ENCODE measurements at regions not wholly inside any gene's neighbourhood (a gene's known extent, or its start where the extent isn't known, plus 50 kb on each side); places are given as distances from the start of the nearest gene placed in this dataset.

DNA sequence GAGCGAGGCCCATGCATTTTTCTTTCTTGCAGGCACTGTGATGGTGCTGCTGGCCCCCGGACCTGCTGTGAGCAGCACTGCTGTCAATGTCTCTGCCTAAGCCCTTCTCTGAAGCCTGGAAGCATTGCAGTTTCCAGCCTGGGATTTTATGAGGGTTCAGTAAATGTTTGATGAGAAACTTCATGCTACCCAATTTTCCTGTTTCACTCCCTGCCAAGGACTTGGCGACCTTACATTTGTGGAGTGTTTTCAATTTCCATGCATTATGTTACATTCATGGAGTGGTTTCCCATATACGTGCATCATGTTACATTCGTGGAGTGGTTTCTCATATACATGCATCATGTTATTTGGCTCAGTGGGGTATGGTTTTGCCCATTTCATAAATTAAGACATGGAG is 90.7 kb upstream of the PTCH1 start:
- H3F3A ChIP-seq (replicated peaks; ENCODE audit: low read depth): no peaks in the 10 kb centered on the region
- no peaks in the 10 kb centered on the region for H3K36me3 ChIP-seq (ENCODE audit: insufficient read depth)
- H4K20me1 ChIP-seq (replicated peaks; ENCODE audit: insufficient read depth): no peaks in the 10 kb centered on the region
- no peaks in the 10 kb centered on the region; the same call in 2 of the 3 replicates for H3K9me3 Mint-ChIP-seq
- H3K27ac Mint-ChIP-seq: no peak overlapping the region
- no peak overlapping the region for H3K4me3 Mint-ChIP-seq
- TF ChIP-seq, protein P1, sequence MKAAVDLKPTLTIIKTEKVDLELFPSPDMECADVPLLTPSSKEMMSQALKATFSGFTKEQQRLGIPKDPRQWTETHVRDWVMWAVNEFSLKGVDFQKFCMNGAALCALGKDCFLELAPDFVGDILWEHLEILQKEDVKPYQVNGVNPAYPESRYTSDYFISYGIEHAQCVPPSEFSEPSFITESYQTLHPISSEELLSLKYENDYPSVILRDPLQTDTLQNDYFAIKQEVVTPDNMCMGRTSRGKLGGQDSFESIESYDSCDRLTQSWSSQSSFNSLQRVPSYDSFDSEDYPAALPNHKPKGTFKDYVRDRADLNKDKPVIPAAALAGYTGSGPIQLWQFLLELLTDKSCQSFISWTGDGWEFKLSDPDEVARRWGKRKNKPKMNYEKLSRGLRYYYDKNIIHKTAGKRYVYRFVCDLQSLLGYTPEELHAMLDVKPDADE (IDR thresholded peaks at IDR 0.05): no peak
- TF ChIP-seq, protein P2, sequence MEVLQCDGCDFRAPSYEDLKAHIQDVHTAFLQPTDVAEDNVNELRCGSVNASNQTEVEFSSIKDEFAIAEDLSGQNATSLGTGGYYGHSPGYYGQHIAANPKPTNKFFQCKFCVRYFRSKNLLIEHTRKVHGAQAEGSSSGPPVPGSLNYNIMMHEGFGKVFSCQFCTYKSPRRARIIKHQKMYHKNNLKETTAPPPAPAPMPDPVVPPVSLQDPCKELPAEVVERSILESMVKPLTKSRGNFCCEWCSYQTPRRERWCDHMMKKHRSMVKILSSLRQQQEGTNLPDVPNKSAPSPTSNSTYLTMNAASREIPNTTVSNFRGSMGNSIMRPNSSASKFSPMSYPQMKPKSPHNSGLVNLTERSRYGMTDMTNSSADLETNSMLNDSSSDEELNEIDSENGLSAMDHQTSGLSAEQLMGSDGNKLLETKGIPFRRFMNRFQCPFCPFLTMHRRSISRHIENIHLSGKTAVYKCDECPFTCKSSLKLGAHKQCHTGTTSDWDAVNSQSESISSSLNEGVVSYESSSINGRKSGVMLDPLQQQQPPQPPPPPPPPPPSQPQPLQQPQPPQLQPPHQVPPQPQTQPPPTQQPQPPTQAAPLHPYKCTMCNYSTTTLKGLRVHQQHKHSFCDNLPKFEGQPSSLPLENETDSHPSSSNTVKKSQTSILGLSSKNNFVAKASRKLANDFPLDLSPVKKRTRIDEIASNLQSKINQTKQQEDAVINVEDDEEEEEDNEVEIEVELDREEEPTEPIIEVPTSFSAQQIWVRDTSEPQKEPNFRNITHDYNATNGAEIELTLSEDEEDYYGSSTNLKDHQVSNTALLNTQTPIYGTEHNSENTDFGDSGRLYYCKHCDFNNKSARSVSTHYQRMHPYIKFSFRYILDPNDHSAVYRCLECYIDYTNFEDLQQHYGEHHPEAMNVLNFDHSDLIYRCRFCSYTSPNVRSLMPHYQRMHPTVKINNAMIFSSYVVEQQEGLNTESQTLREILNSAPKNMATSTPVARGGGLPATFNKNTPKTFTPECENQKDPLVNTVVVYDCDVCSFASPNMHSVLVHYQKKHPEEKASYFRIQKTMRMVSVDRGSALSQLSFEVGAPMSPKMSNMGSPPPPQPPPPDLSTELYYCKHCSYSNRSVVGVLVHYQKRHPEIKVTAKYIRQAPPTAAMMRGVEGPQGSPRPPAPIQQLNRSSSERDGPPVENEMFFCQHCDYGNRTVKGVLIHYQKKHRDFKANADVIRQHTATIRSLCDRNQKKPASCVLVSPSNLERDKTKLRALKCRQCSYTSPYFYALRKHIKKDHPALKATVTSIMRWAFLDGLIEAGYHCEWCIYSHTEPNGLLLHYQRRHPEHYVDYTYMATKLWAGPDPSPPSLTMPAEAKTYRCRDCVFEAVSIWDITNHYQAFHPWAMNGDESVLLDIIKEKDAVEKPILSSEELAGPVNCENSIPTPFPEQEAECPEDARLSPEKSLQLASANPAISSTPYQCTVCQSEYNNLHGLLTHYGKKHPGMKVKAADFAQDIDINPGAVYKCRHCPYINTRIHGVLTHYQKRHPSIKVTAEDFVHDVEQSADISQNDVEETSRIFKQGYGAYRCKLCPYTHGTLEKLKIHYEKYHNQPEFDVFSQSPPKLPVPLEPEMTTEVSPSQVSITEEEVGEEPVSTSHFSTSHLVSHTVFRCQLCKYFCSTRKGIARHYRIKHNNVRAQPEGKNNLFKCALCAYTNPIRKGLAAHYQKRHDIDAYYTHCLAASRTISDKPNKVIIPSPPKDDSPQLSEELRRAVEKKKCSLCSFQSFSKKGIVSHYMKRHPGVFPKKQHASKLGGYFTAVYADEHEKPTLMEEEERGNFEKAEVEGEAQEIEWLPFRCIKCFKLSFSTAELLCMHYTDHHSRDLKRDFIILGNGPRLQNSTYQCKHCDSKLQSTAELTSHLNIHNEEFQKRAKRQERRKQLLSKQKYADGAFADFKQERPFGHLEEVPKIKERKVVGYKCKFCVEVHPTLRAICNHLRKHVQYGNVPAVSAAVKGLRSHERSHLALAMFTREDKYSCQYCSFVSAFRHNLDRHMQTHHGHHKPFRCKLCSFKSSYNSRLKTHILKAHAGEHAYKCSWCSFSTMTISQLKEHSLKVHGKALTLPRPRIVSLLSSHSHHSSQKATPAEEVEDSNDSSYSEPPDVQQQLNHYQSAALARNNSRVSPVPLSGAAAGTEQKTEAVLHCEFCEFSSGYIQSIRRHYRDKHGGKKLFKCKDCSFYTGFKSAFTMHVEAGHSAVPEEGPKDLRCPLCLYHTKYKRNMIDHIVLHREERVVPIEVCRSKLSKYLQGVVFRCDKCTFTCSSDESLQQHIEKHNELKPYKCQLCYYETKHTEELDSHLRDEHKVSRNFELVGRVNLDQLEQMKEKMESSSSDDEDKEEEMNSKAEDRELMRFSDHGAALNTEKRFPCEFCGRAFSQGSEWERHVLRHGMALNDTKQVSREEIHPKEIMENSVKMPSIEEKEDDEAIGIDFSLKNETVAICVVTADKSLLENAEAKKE (CRISPR knock-in tag; IDR thresholded peaks at IDR 0.05): no peak
- TF ChIP-seq, protein P3, sequence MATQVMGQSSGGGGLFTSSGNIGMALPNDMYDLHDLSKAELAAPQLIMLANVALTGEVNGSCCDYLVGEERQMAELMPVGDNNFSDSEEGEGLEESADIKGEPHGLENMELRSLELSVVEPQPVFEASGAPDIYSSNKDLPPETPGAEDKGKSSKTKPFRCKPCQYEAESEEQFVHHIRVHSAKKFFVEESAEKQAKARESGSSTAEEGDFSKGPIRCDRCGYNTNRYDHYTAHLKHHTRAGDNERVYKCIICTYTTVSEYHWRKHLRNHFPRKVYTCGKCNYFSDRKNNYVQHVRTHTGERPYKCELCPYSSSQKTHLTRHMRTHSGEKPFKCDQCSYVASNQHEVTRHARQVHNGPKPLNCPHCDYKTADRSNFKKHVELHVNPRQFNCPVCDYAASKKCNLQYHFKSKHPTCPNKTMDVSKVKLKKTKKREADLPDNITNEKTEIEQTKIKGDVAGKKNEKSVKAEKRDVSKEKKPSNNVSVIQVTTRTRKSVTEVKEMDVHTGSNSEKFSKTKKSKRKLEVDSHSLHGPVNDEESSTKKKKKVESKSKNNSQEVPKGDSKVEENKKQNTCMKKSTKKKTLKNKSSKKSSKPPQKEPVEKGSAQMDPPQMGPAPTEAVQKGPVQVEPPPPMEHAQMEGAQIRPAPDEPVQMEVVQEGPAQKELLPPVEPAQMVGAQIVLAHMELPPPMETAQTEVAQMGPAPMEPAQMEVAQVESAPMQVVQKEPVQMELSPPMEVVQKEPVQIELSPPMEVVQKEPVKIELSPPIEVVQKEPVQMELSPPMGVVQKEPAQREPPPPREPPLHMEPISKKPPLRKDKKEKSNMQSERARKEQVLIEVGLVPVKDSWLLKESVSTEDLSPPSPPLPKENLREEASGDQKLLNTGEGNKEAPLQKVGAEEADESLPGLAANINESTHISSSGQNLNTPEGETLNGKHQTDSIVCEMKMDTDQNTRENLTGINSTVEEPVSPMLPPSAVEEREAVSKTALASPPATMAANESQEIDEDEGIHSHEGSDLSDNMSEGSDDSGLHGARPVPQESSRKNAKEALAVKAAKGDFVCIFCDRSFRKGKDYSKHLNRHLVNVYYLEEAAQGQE (IDR thresholded peaks at IDR 0.05; ENCODE audit: unreplicated experiment): no peak
- H3K9me2 ChIP-seq (ENCODE audit: insufficient read depth): no peaks in the 10 kb centered on the region
- H3K4me3 ChIP-seq: no peak overlapping the region
- peaks cover 2% of the 10 kb centered on the region for H3K27me3 Mint-ChIP-seq (ENCODE audit: insufficient read depth, low read depth, poor library complexity)
- no peaks in the 10 kb centered on the region for H3K36me3 Mint-ChIP-seq (ENCODE audit: low read depth)
- ATAC-seq: no peak
- H3K4me2 ChIP-seq: no peak overlapping the region
- H3K4me1 ChIP-seq (ENCODE audit: insufficient read depth): no peaks in the 10 kb centered on the region; the same call in 1 of the 2 replicates
- H3K4me1 Mint-ChIP-seq: peaks cover 14% of the 10 kb centered on the region
- no peaks in the 10 kb centered on the region for H3K27me3 ChIP-seq (ENCODE audit: insufficient read depth)
- no peak overlapping the region for H3K27ac ChIP-seq (ENCODE audit: low read depth)
- no peak for DNase-seq (ENCODE audit: low spot score)
- no peaks in the 10 kb centered on the region for H3K79me2 ChIP-seq (replicated peaks; ENCODE audit: insufficient read depth)
- H2AFZ ChIP-seq: no peak overlapping the region

Data from GM23338 (cell line).